H9 (cell line): ENCODE measurements at regions not wholly inside any gene's neighbourhood (a gene's known extent, or its start where the extent isn't known, plus 50 kb on each side); places are given as distances from the start of the nearest gene placed in this dataset.

Source experiments
- DNase-seq: peaks from one replicate; pipeline ENCODE4 v3.0.0-alpha.2; 2017
- H2AFZ ChIP-seq: one replicate; pipeline ENCODE4 v1.6.1; 2013; ENCODE audit warnings: mild to moderate bottlenecking, low read length, control low read depth, moderate library complexity
- H2AK5ac ChIP-seq: 2 replicates; pipeline ENCODE4 v1.6.1; 2013; ENCODE audit warnings: low read length, control low read depth, mixed read lengths; ENCODE audit not compliant: insufficient read length
- H2BK120ac ChIP-seq: one replicate; pipeline ENCODE4 v1.6.1; 2013; ENCODE audit warnings: low read depth, mild to moderate bottlenecking, low read length, control low read depth, inconsistent platforms; ENCODE audit not compliant: poor library complexity, severe bottlenecking
- H2BK12ac ChIP-seq: 2 replicates; pipeline ENCODE4 v1.6.1; 2013; ENCODE audit warnings: low read length, control low read depth, mixed read lengths, low read depth; ENCODE audit not compliant: insufficient read length
- H2BK15ac ChIP-seq: 2 replicates; pipeline ENCODE4 v1.6.1; 2013; ENCODE audit warnings: low read depth, low read length, control low read depth
- H2BK20ac ChIP-seq: one replicate; pipeline ENCODE4 v1.6.1; 2013; ENCODE audit warnings: low read depth, mild to moderate bottlenecking, low read length, control low read depth, inconsistent platforms; ENCODE audit not compliant: poor library complexity, severe bottlenecking
- H2BK5ac ChIP-seq: 2 replicates; pipeline ENCODE4 v1.6.1; 2013; ENCODE audit warnings: low read length, control low read depth, mixed read lengths; ENCODE audit not compliant: insufficient read length
- H3K14ac ChIP-seq: 2 replicates; pipeline ENCODE4 v1.6.1; 2013; ENCODE audit warnings: low read length, control low read depth; ENCODE audit not compliant: insufficient read depth
- H3K18ac ChIP-seq: 2 replicates; pipeline ENCODE4 v1.6.1; 2013; ENCODE audit warnings: low read depth, mild to moderate bottlenecking, mixed read lengths, low read length, control low read depth; ENCODE audit not compliant: insufficient read length
- H3K23ac ChIP-seq: 2 replicates; pipeline ENCODE4 v1.6.1; 2013; ENCODE audit warnings: low read length, control low read depth, mixed read lengths, low read depth; ENCODE audit not compliant: insufficient read length
- H3K23me2 ChIP-seq: 2 replicates; pipeline ENCODE4 v1.6.1; 2013; ENCODE audit warnings: low read depth, mild to moderate bottlenecking, mixed read lengths, low read length, control low read depth; ENCODE audit not compliant: insufficient read length, poor library complexity, severe bottlenecking
- H3K27ac ChIP-seq: 2 replicates; pipeline ENCODE4 v1.5.1; 2013; ENCODE audit warnings: low read length, control low read depth, mixed read lengths, low read depth; ENCODE audit not compliant: insufficient read length
- H3K27me3 ChIP-seq: 2 replicates; pipeline ENCODE4 v1.6.1; 2013; ENCODE audit warnings: low read length, control low read depth, inconsistent platforms; ENCODE audit not compliant: insufficient read depth
- H3K4ac ChIP-seq: 2 replicates; pipeline ENCODE4 v1.6.1; 2013; ENCODE audit warnings: low read depth, mild to moderate bottlenecking, control low read depth, inconsistent platforms, low read length, moderate library complexity
- H3K4me1 ChIP-seq: 2 replicates; pipeline ENCODE4 v1.6.1; 2013; ENCODE audit warnings: low read length, control low read depth, inconsistent platforms; ENCODE audit not compliant: insufficient read depth
- H3K4me2 ChIP-seq: 2 replicates; pipeline ENCODE4 v1.6.1; 2013; ENCODE audit warnings: low read length, control low read depth, mixed read lengths; ENCODE audit not compliant: insufficient read length, insufficient read depth
- H3K56ac ChIP-seq: 2 replicates; pipeline ENCODE4 v1.6.1; 2013; ENCODE audit warnings: low read depth, mild to moderate bottlenecking, mixed read lengths, low read length, control low read depth; ENCODE audit not compliant: insufficient read length
- H3K79me1 ChIP-seq: 2 replicates; pipeline ENCODE4 v1.6.1; 2013; ENCODE audit warnings: low read depth, mild to moderate bottlenecking, moderate library complexity, low read length, control low read depth, inconsistent platforms; ENCODE audit not compliant: insufficient read depth, poor library complexity, severe bottlenecking
- H3K79me2 ChIP-seq: 2 replicates; pipeline ENCODE4 v1.6.1; 2013; ENCODE audit warnings: low read length, control low read depth, inconsistent platforms; ENCODE audit not compliant: insufficient read depth
- H3K9ac ChIP-seq: 2 replicates; pipeline ENCODE4 v1.6.1; 2013; ENCODE audit warnings: low read length, control low read depth, mixed read lengths; ENCODE audit not compliant: insufficient read length; ENCODE audit errors: extremely low read depth
- H3K9me3 ChIP-seq: one replicate; pipeline ENCODE4 v1.6.1; 2013; ENCODE audit warnings: low read depth, low read length, inconsistent platforms; ENCODE audit not compliant: control insufficient read depth
- H3T11ph ChIP-seq: one replicate; pipeline ENCODE4 v1.6.1; 2013; ENCODE audit warnings: mild to moderate bottlenecking, low read length, control low read depth, inconsistent platforms
- H4K20me1 ChIP-seq: one replicate; pipeline ENCODE4 v1.6.1; 2013; ENCODE audit not compliant: control insufficient read depth, insufficient read length, insufficient read depth
- H4K5ac ChIP-seq: 2 replicates; pipeline ENCODE4 v1.6.1; 2013; ENCODE audit warnings: low read depth, mild to moderate bottlenecking, mixed read lengths, low read length, control low read depth; ENCODE audit not compliant: insufficient read length
- H4K8ac ChIP-seq: replicated peaks from 2 replicates; pipeline ENCODE4 v1.6.1; 2013; ENCODE audit warnings: low read length, control low read depth, mixed read lengths, low read depth; ENCODE audit not compliant: insufficient read length
- H4K91ac ChIP-seq: 2 replicates; pipeline ENCODE4 v1.6.1; 2013; ENCODE audit warnings: low read depth, mild to moderate bottlenecking, moderate library complexity, mixed read lengths, low read length, control low read depth; ENCODE audit not compliant: insufficient read length
- H3K27ac Mint-ChIP-seq, 3 experiments: 2 replicates in 2 of 3; 3 replicates in 1 of 3; pipeline ENCODE4 v1.8.0; 2020 to 2021; ENCODE audit warnings: mixed read lengths in 3 of 3, mild to moderate bottlenecking in 1 of 3, moderate library complexity in 1 of 3
- H3K27me3 Mint-ChIP-seq: 2 replicates; pipeline ENCODE4 v1.8.0; 2021; ENCODE audit warnings: low read depth, mild to moderate bottlenecking, moderate library complexity, mixed read lengths
- H3K36me3 Mint-ChIP-seq, 3 experiments: 2 replicates in 2 of 3; 3 replicates in 1 of 3; pipeline ENCODE4 v1.8.0; 2020 to 2021; ENCODE audit warnings: low read depth in 3 of 3, mixed read lengths in 3 of 3; ENCODE audit not compliant: insufficient read depth in 1 of 3
- H3K4me1 Mint-ChIP-seq, 2 experiments: 2 replicates each; pipeline ENCODE4 v1.8.0; 2020; ENCODE audit warnings: mixed read lengths in 2 of 2
- H3K4me3 Mint-ChIP-seq, 2 experiments: 2 replicates in 1 of 2; 3 replicates in 1 of 2; pipeline ENCODE4 v1.8.0; 2020 to 2021; ENCODE audit warnings: mild to moderate bottlenecking in 2 of 2, mixed read lengths in 2 of 2, moderate library complexity in 1 of 2
- H3K9me3 Mint-ChIP-seq, 2 experiments: 2 replicates in 1 of 2; 3 replicates in 1 of 2; pipeline ENCODE4 v1.8.0; 2020; ENCODE audit warnings: mild to moderate bottlenecking in 2 of 2, mixed read lengths in 2 of 2, moderate library complexity in 1 of 2
- whole genome bisulfite sequencing: extraction: QIAGEN DNeasy Blood & Tissue Kit; methylation state at CpG from one replicate; pipeline ENCODE4 v1.1.7; 2013; ENCODE audit warnings: missing lambda C conversion rate, low lambda C conversion rate, mixed read lengths; ENCODE audit not compliant: insufficient read length; ENCODE audit errors: extremely low coverage; 5-methylcytosine and 5-hydroxymethylcytosine counted together
- TF ChIP-seq, protein P1 (sequence below): fragments of 200-600 bp; sonication (generic); conservative IDR thresholded peaks from 3 replicates; pipeline ENCODE4 v1.8.0; 2021; ENCODE audit warnings: antibody characterized with exemption, mild to moderate bottlenecking

DNA sequence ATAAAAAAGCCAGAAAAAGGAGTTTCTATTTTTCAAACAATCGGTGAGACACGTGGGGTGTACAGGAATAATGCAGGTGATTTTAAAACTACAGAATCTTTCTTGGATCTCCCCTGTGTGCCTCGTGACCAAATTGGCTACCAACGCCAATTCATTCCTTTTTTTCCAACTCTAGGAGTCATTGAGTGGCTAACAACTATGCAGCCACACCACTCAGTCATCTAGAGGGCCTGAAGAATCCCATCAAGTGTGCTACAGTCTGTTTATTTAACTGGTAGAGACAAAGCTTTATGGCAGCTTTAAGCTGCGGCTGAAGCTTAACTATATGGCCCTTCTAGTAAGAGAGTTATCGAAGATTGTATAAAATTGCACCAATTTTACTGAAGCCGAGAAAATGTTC lies 113.1 kb upstream of the NIPBL start:
- Histone ChIP-seq H2BK5ac (no peak overlapping the region), H3K4me2 (no peak overlapping the region), H3K79me1 (no peaks in the 10 kb centered on the region), H3K23me2 (no peaks in the 10 kb centered on the region), H3K9me3 (no peaks in the 10 kb centered on the region), H4K8ac (no peak overlapping the region), H2BK12ac (no peak overlapping the region), H3K4ac (no peak overlapping the region), H3K27me3 (no peaks in the 10 kb centered on the region), H2AK5ac (no peak overlapping the region), H3K18ac (no peak overlapping the region), H3K14ac (no peak overlapping the region), H3K4me1 (no peaks in the 10 kb centered on the region), H3K79me2 (no peaks in the 10 kb centered on the region), H3K56ac (no peak overlapping the region), H2BK20ac (no peak overlapping the region), H3T11ph (no peak overlapping the region), H4K5ac (no peak overlapping the region), H2BK15ac (no peak overlapping the region), H2BK120ac (no peak overlapping the region), H4K91ac (no peak overlapping the region), H3K9ac (no peak overlapping the region), H4K20me1 (no peaks in the 10 kb centered on the region), H3K27ac (no peak overlapping the region), H2AFZ (no peak overlapping the region), H3K23ac (no peak overlapping the region)
- no peak overlapping the region for H3K4me3 Mint-ChIP-seq
- TF ChIP-seq, protein P1, sequence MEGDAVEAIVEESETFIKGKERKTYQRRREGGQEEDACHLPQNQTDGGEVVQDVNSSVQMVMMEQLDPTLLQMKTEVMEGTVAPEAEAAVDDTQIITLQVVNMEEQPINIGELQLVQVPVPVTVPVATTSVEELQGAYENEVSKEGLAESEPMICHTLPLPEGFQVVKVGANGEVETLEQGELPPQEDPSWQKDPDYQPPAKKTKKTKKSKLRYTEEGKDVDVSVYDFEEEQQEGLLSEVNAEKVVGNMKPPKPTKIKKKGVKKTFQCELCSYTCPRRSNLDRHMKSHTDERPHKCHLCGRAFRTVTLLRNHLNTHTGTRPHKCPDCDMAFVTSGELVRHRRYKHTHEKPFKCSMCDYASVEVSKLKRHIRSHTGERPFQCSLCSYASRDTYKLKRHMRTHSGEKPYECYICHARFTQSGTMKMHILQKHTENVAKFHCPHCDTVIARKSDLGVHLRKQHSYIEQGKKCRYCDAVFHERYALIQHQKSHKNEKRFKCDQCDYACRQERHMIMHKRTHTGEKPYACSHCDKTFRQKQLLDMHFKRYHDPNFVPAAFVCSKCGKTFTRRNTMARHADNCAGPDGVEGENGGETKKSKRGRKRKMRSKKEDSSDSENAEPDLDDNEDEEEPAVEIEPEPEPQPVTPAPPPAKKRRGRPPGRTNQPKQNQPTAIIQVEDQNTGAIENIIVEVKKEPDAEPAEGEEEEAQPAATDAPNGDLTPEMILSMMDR, result no peak
- H3K4me1 Mint-ChIP-seq, result peaks cover 0 to 2% of the 10 kb centered on the region in 2 experiments; a peak in 1 of 4 replicates
- no peak overlapping the region for H3K27ac Mint-ChIP-seq
- H3K9me3 Mint-ChIP-seq, result peaks cover 3 to 8% of the 10 kb centered on the region in 2 experiments
- no peak for DNase-seq
- peaks cover 0 to 5% (median 0%) of the 10 kb centered on the region in 3 experiments; a peak in 3 of 7 replicates for H3K36me3 Mint-ChIP-seq
- WGBS, result no CpG with 5 or more reads among the region's 7 CpGs
- H3K27me3 Mint-ChIP-seq, result peaks cover 8% of the 10 kb centered on the region
